ENCODE measurements at regions not wholly inside any gene's neighbourhood (a gene's known extent, or its start where the extent isn't known, plus 50 kb on each side); places are given as distances from the start of the nearest gene placed in this dataset.

- TF ChIP-seq EGR1 (IDR thresholded peaks at IDR 0.05; ENCODE audit: borderline replicate concordance in 1 of 2, low read depth in 2 of 2, low read length in 2 of 2) = no peak
- no peak for TF ChIP-seq CBX3 (IDR thresholded peaks at IDR 0.05; ENCODE audit: borderline replicate concordance, low read depth)
- no peak for TF ChIP-seq RELA (IDR thresholded peaks at IDR 0.05; ENCODE audit: borderline replicate concordance, partially characterized antibody)
- TF ChIP-seq NRF1 (conservative IDR thresholded peaks at IDR 0.05; ENCODE audit: low read depth, low read length) = no peak
- no peak for TF ChIP-seq IKZF1 (conservative IDR thresholded peaks at IDR 0.05)
- no peak for TF ChIP-seq NFIC (IDR thresholded peaks at IDR 0.05; ENCODE audit: low read depth, low read length)
Measured at GRCh38 chr11:115077740-115078139, 399.4 kb downstream of the NXPE2 start (continued).

- Histone ChIP-seq H4K20me1 (ENCODE audit: control insufficient read depth, insufficient read depth) (no peaks in the 10 kb centered on the region), H3K4me1 (ENCODE audit: control insufficient read depth, insufficient read depth, low read length) (no peaks in the 10 kb centered on the region), H3K4me2 (ENCODE audit: control insufficient read depth, insufficient read depth) (no peak overlapping the region), H3K27me3 (replicated peaks in 1 of 2; ENCODE audit: control insufficient read depth in 2 of 2, insufficient read depth in 2 of 2, low read length in 1 of 2) (no peaks in the 10 kb centered on the region; a peak in 1 of 4 replicates), H3K9me3 (replicated peaks; ENCODE audit: control insufficient read depth, insufficient read depth, low read length) (no peaks in the 10 kb centered on the region), H3K36me3 (ENCODE audit: control insufficient read depth in 2 of 2, insufficient read depth in 2 of 2, low read length in 1 of 2) (no peaks in the 10 kb centered on the region), H3K27ac (ENCODE audit: control insufficient read depth, insufficient read depth) (no peak overlapping the region), H3K9ac (ENCODE audit: control insufficient read depth, insufficient read depth, low read length) (no peak overlapping the region), H3K79me2 (ENCODE audit: control insufficient read depth, insufficient read depth, low read length) (no peaks in the 10 kb centered on the region), H3K4me3 (no peak overlapping the region), H2AFZ (ENCODE audit: control insufficient read depth, low read depth, low read length) (no peak overlapping the region)
- RAD21 ChIA-PET (ENCODE audit: unreplicated experiment) = no interaction called here
- DNase-seq (ENCODE audit: low read depth, low spot score) = no peak
- CTCF ChIA-PET = no interaction called here
- 32% methylated on average over 15 of the region's 15 CpGs for WGBS (ENCODE audit: insufficient coverage, insufficient replicate concordance, low lambda C conversion rate, missing lambda C conversion rate)
- POLR2A ChIA-PET = no interaction called here
- ATAC-seq = no peak
- FAIRE-seq = no peak
- BruUV-seq (replicated peaks) = no TSS peak
- in situ Hi-C loops (cut with MboI) (no loop called here), intact Hi-C loops (cut with micrococcal nuclease; ENCODE audit: unreplicated experiment) (no loop called here)
- SMC1A ChIA-PET (ENCODE audit: uncharacterized antibody, unreplicated experiment) = interaction anchor here (0.6 kb wide), 1 partner anchor 87 kb away, joined by 3 read pairs; no protein-coding TSS in a partner anchor
- TF ChIP-seq GATAD2B (conservative IDR thresholded peaks at IDR 0.05; ENCODE audit: low read depth) (no peak), BRCA1 (IDR thresholded peaks at IDR 0.05; ENCODE audit: low read depth, low read length) (no peak), MEF2A (IDR thresholded peaks at IDR 0.05; ENCODE audit: insufficient read depth, low read depth, low read length) (no peak), MYB (IDR thresholded peaks at IDR 0.05; ENCODE audit: borderline replicate concordance, low read depth, low read length) (no peak), FOXM1 (IDR thresholded peaks at IDR 0.05; ENCODE audit: low read depth, low read length) (no peak), SMC3 (IDR thresholded peaks at IDR 0.05; ENCODE audit: borderline replicate concordance, low read length) (no peak), HSF1 (IDR thresholded peaks at IDR 0.05; ENCODE audit: low read depth, low read length) (no peak), ZNF592 (IDR thresholded peaks at IDR 0.05) (no peak), ATF2 (IDR thresholded peaks at IDR 0.05; ENCODE audit: low read length) (no peak)
Measured at GRCh38 chr11:115078461-115079438, 400.4 kb downstream of the NXPE2 start.

Measured in GM12878 (cell line).